Loucy (cell line): ENCODE measurements at regions not wholly inside any gene's neighbourhood (a gene's known extent, or its start where the extent isn't known, plus 50 kb on each side); places are given as distances from the start of the nearest gene placed in this dataset.
"Not testable (repeated sequence)": the region's sequence is repeated elsewhere in the genome, so short reads cannot be mapped to it uniquely, and the experiment has no call there.

ENCODE experiments used
- CTCF ChIP-seq: fragments of 200-600 bp; sonication (generic); conservative IDR thresholded peaks from 2 replicates; pipeline ENCODE4 v1.5.1; 2014; ENCODE audit warnings: mild to moderate bottlenecking, antibody characterized with exemption, low read length
- EZH2phosphoT487 ChIP-seq: fragments of 200-600 bp; IDR thresholded peaks from 2 replicates; pipeline ENCODE4 v1.6.1; 2018; ENCODE audit warnings: antibody characterized with exemption, mild to moderate bottlenecking, moderate library complexity, borderline replicate concordance

- not testable (repeated sequence) for TF ChIP-seq CTCF, EZH2phosphoT487
Measured at GRCh38 chr16:73398604-73399003, 350.7 kb upstream of the ZFHX3 start.
